GM23338 (cell line): ENCODE measurements at regions not wholly inside any gene's neighbourhood (a gene's known extent, or its start where the extent isn't known, plus 50 kb on each side); places are given as distances from the start of the nearest gene placed in this dataset.
A peak's percentile ranks its signal among the peaks of the same experiment; 100 is the strongest.

Experiments used
- ATAC-seq: fragments of 200-7000 bp; cut with Tn5 transposase; 3 replicates; pipeline ENCODE4 v1.9.1; 2020
- DNase-seq: peaks from one replicate; pipeline ENCODE4 v3.0.0-alpha.2; 2015; ENCODE audit warnings: low spot score
- H2AFZ ChIP-seq: fragments of 200-600 bp; sonication (generic); 2 replicates; pipeline ENCODE4 v1.8.0; 2016; ENCODE audit warnings: antibody characterized with exemption, mild to moderate bottlenecking, moderate library complexity
- H3F3A ChIP-seq: fragments of 200-600 bp; sonication (generic); replicated peaks from 2 replicates; pipeline ENCODE4 v1.8.0; 2017; ENCODE audit warnings: antibody characterized with exemption, mixed run types, low read depth
- H3K27ac ChIP-seq: fragments of 200-600 bp; sonication (generic); 2 replicates; pipeline ENCODE4 v1.6.1; 2016; ENCODE audit warnings: low read depth
- H3K27me3 ChIP-seq: fragments of 200-600 bp; sonication (generic); 2 replicates; pipeline ENCODE4 v1.8.0; 2016; ENCODE audit warnings: mild to moderate bottlenecking, mixed run types, moderate library complexity; ENCODE audit not compliant: insufficient read depth
- H3K36me3 ChIP-seq: fragments of 200-600 bp; sonication (generic); 2 replicates; pipeline ENCODE4 v1.8.0; 2016; ENCODE audit warnings: mild to moderate bottlenecking; ENCODE audit not compliant: insufficient read depth
- H3K4me1 ChIP-seq: fragments of 200-600 bp; sonication (generic); 2 replicates; pipeline ENCODE4 v1.8.0; 2016; ENCODE audit warnings: mild to moderate bottlenecking, moderate library complexity; ENCODE audit not compliant: insufficient read depth
- H3K4me2 ChIP-seq: fragments of 200-600 bp; sonication (generic); 2 replicates; pipeline ENCODE4 v1.7.1; 2017; ENCODE audit warnings: mixed run types
- H3K4me3 ChIP-seq: fragments of 200-600 bp; sonication (generic); 2 replicates; pipeline ENCODE4 v1.6.1; 2016; ENCODE audit warnings: mixed run types
- H3K79me2 ChIP-seq: fragments of 200-600 bp; sonication (generic); replicated peaks from 2 replicates; pipeline ENCODE4 v1.8.0; 2017; ENCODE audit warnings: mild to moderate bottlenecking; ENCODE audit not compliant: insufficient read depth
- H3K9me2 ChIP-seq: fragments of 200-600 bp; sonication (generic); 2 replicates; pipeline ENCODE4 v1.8.0; 2017; ENCODE audit not compliant: insufficient read depth
- H4K20me1 ChIP-seq: fragments of 200-600 bp; sonication (generic); replicated peaks from 2 replicates; pipeline ENCODE4 v1.8.0; 2017; ENCODE audit warnings: mild to moderate bottlenecking; ENCODE audit not compliant: insufficient read depth
- H3K27ac Mint-ChIP-seq: 2 replicates; pipeline ENCODE4 v1.8.0; 2020; ENCODE audit warnings: inconsistent platforms, mild to moderate bottlenecking, moderate library complexity, mixed read lengths
- H3K27me3 Mint-ChIP-seq: 3 replicates; pipeline ENCODE4 v1.8.0; 2022; ENCODE audit warnings: low read depth, mild to moderate bottlenecking, moderate library complexity, mixed read lengths, inconsistent platforms; ENCODE audit not compliant: insufficient read depth, poor library complexity
- H3K36me3 Mint-ChIP-seq: 3 replicates; pipeline ENCODE4 v1.8.0; 2021; ENCODE audit warnings: low read depth, mild to moderate bottlenecking, inconsistent platforms, moderate library complexity, mixed read lengths
- H3K4me1 Mint-ChIP-seq: 3 replicates; pipeline ENCODE4 v1.8.0; 2020; ENCODE audit warnings: mild to moderate bottlenecking, inconsistent platforms, mixed read lengths
- H3K4me3 Mint-ChIP-seq: 3 replicates; pipeline ENCODE4 v1.8.0; 2021; ENCODE audit warnings: moderate library complexity, mild to moderate bottlenecking, inconsistent platforms, mixed read lengths
- H3K9me3 Mint-ChIP-seq: 3 replicates; pipeline ENCODE4 v1.8.0; 2020; ENCODE audit warnings: moderate library complexity, mild to moderate bottlenecking, inconsistent platforms, mixed read lengths
- CREB1 ChIP-seq: fragments of 250-450 bp; sonication (Bioruptor Pico); IDR thresholded peaks from 2 replicates; pipeline ENCODE4 v1.5.0; 2020; ENCODE audit warnings: low read depth, mild to moderate bottlenecking, moderate library complexity
- EZH2 ChIP-seq: fragments of 200-600 bp; sonication (generic); IDR thresholded peaks from one replicate; pipeline ENCODE4 v1.8.0; 2017; ENCODE audit warnings: antibody characterized with exemption, mild to moderate bottlenecking, low read depth; ENCODE audit not compliant: unreplicated experiment
- POLR2AphosphoS5 ChIP-seq: IDR thresholded peaks from 2 replicates; pipeline ENCODE4 v1.6.1; 2016; ENCODE audit warnings: antibody characterized with exemption, low read depth
- STAT1 ChIP-seq: IDR thresholded peaks from one replicate; pipeline ENCODE4 v1.6.1; 2016; ENCODE audit warnings: antibody characterized with exemption; ENCODE audit not compliant: unreplicated experiment
- ZNF462 ChIP-seq: fragments of 250-450 bp; sonication (Bioruptor Pico); IDR thresholded peaks from 2 replicates; pipeline ENCODE4 v1.5.0; 2020; ENCODE audit warnings: mild to moderate bottlenecking, moderate library complexity
- TF ChIP-seq, protein P1 (sequence below): IDR thresholded peaks from 2 replicates; pipeline ENCODE4 v1.6.1; 2016; ENCODE audit warnings: antibody characterized with exemption
- TF ChIP-seq, protein P2 (sequence below): IDR thresholded peaks from one replicate; pipeline ENCODE4 v1.6.1; 2018; ENCODE audit warnings: antibody characterized with exemption; ENCODE audit not compliant: unreplicated experiment

DNA sequence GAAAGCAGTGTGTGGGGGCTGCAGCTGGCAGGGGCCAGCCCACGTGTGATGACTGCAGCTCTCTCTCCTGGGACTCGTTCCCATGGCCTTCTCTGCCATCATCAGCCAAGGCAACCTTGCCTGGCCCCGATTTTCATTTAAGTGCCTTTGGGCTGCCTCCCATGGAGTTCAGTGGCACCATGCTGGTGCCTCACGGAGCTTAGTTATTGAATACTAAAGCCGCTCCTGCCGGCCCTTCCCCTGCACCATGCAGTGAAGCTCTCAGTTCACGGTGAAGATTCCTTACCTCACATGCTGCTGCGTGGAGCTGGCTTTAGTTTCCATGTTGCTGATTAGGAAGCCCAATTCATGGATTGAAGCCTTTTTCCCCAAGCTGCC is 141.5 kb upstream of the EEPD1 start:
- Histone ChIP-seq H3K27me3 (no peaks in the 10 kb centered on the region), H4K20me1 (no peaks in the 10 kb centered on the region), H3K4me3 (no peak overlapping the region), H3K36me3 (no peaks in the 10 kb centered on the region), H3K79me2 (no peaks in the 10 kb centered on the region), H3K4me2 (peak overlapping the region; percentile 12; the same call in 1 of the 2 replicates), H3K4me1 (no peaks in the 10 kb centered on the region), H3K9me2 (no peaks in the 10 kb centered on the region), H3F3A (no peaks in the 10 kb centered on the region), H3K27ac (no peak overlapping the region), H2AFZ (peak overlapping the region; percentile 96)
- peaks cover 2% of the 10 kb centered on the region for H3K27me3 Mint-ChIP-seq
- H3K36me3 Mint-ChIP-seq, result no peaks in the 10 kb centered on the region
- H3K4me1 Mint-ChIP-seq, result peaks cover 10% of the 10 kb centered on the region
- no peaks in the 10 kb centered on the region for H3K9me3 Mint-ChIP-seq
- H3K27ac Mint-ChIP-seq, result no peak overlapping the region
- ATAC-seq (peak; percentile 97), DNase-seq (peak; percentile 39)
- no peak overlapping the region for H3K4me3 Mint-ChIP-seq
- TF ChIP-seq CREB1 (CRISPR knock-in tag) (no peak), POLR2AphosphoS5 (no peak), STAT1 (no peak), EZH2 (no peak), ZNF462 (CRISPR knock-in tag) (peak; percentile 1; the same call in 1 of the 2 replicates)
- TF ChIP-seq, protein P1, sequence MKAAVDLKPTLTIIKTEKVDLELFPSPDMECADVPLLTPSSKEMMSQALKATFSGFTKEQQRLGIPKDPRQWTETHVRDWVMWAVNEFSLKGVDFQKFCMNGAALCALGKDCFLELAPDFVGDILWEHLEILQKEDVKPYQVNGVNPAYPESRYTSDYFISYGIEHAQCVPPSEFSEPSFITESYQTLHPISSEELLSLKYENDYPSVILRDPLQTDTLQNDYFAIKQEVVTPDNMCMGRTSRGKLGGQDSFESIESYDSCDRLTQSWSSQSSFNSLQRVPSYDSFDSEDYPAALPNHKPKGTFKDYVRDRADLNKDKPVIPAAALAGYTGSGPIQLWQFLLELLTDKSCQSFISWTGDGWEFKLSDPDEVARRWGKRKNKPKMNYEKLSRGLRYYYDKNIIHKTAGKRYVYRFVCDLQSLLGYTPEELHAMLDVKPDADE, result no peak
- TF ChIP-seq, protein P2, sequence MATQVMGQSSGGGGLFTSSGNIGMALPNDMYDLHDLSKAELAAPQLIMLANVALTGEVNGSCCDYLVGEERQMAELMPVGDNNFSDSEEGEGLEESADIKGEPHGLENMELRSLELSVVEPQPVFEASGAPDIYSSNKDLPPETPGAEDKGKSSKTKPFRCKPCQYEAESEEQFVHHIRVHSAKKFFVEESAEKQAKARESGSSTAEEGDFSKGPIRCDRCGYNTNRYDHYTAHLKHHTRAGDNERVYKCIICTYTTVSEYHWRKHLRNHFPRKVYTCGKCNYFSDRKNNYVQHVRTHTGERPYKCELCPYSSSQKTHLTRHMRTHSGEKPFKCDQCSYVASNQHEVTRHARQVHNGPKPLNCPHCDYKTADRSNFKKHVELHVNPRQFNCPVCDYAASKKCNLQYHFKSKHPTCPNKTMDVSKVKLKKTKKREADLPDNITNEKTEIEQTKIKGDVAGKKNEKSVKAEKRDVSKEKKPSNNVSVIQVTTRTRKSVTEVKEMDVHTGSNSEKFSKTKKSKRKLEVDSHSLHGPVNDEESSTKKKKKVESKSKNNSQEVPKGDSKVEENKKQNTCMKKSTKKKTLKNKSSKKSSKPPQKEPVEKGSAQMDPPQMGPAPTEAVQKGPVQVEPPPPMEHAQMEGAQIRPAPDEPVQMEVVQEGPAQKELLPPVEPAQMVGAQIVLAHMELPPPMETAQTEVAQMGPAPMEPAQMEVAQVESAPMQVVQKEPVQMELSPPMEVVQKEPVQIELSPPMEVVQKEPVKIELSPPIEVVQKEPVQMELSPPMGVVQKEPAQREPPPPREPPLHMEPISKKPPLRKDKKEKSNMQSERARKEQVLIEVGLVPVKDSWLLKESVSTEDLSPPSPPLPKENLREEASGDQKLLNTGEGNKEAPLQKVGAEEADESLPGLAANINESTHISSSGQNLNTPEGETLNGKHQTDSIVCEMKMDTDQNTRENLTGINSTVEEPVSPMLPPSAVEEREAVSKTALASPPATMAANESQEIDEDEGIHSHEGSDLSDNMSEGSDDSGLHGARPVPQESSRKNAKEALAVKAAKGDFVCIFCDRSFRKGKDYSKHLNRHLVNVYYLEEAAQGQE, result no peak
